SIG-M5 treated with dmso at 0.1 percent for 504 hours (cell line): ENCODE measurements at regions not wholly inside any gene's neighbourhood (a gene's known extent, or its start where the extent isn't known, plus 50 kb on each side); places are given as distances from the start of the nearest gene placed in this dataset.

ENCODE experiments used
- DNase-seq: peaks from one replicate; lab custom pipeline; 2025; ENCODE audit not compliant: unreplicated experiment; lab: John Stamatoyannopoulos, UW

DNA sequence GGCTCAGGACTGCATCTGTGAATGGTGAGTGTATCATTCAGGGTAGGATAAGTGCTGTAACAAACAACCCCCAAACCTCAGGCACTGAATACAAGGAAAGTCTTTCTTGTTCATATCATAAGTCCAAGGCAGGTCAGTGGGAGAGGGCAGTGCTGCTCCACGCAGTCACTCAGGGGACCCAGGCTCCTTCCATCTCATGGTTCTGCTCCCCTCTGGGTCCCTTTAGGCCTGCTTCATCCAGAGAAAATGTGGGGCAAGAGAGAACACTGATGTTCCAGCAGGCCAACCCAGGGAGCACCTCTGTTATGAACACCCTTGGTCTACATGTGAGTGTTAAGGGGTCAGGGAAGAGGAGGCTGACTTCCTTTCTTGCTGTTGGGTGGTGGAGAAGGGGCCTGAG, 187.8 kb downstream of the CHST1 start:
- no peak for DNase-seq

DNA sequence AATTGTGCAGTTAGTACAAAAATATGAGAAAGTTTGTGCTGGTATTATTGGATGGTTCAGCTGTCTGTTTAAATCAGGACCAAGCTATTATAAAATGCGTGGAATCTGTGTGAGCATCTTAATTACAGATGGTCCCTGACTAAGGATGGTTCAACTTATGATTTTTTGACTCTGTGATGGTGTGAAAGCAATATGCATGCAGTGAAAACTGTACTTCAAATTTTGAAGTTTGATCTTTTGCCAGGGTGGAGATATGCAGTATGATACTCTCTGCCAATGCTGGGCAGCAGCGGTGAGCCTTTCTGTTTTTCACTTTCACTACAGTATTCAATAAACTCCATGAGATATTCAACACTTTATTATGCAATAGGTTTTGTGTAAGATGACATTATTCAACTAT, 189.3 kb downstream of the CHST1 start:
- no peak for DNase-seq

GRCh38 chr11:45475173-45475572, 189.0 kb upstream of the SYT13 start:
- no peak for DNase-seq

- DNase-seq: no peak
These were observed 187.3 kb upstream of the SYT13 start for GRCh38 chr11:45473341-45473895.

DNA sequence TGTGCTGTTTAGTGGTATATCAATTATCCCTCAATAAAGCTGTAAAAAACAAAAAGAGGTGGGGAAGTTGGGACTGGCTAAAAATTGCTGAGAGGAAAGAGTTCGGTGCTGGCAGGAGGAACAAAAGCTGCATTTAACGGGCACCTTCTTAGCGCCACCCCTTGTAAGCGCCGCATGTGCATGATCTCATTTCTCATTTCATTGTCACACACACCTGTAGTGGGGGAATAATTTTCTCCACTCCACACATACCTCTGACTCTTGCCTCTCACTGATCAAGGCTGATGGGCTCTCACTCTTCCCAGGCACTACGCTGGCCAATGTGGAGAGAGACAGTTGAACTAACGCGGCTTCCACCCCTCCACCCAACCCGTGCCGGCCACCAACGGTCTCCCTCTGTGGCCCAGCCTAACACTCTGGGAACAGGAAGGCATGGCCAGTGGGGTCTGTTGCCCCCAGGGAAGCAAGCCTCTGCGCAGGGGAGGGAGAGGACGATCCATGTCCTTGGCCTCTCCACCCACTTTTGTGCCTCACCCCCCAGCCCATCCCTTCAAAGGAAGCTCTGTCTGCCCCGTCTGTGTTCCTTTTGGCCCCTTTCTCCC, 186.7 kb upstream of the SYT13 start:
- no peak for DNase-seq

- no peak for DNase-seq
These were observed 185.1 kb upstream of the SYT13 start for GRCh38 chr11:45471266-45471665.

DNA sequence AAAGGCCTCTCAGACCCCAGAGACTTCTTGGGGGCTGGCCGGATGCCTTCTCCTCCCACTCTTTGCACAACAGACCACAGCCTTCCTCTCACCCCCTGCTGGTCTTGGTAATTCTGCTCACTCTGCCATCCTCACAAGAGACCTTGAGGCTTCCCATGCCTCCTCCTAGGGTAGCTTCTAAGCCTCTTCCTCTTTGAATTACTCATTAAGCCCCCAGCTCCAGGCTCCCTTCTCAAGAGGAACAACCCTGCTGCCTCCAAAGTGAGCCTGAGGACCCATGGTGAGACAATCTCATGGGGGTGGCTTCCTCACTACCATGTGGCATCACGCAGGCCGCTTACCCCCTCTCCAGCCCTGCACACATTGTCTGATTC, 184.6 kb upstream of the SYT13 start:
- no peak for DNase-seq

- no peak for DNase-seq
These were observed 184.1 kb upstream of the SYT13 start for GRCh38 chr11:45470151-45470793.

- no peak for DNase-seq
These were observed 182.2 kb upstream of the SYT13 start for GRCh38 chr11:45468267-45468856.

DNA sequence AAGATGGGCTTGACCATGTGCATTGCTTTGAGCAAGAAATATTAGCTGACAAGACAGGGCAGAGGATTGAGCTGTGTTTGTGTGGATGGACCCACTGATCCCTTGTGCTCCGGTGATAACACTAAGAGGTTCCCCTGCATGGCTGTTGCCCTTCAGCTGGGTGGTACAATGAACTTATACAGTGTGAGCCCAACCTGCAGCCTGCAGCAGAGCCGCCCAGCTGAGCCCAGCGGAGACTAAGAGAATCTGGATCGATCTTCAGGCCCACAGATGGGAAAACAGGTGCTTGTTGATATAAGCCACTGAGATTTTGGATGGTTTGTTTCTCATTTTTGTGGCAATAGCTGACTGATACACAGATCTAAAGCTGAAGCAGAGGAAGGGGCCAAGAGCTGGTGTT, 177.4 kb upstream of the SYT13 start:
- no peak for DNase-seq

DNA sequence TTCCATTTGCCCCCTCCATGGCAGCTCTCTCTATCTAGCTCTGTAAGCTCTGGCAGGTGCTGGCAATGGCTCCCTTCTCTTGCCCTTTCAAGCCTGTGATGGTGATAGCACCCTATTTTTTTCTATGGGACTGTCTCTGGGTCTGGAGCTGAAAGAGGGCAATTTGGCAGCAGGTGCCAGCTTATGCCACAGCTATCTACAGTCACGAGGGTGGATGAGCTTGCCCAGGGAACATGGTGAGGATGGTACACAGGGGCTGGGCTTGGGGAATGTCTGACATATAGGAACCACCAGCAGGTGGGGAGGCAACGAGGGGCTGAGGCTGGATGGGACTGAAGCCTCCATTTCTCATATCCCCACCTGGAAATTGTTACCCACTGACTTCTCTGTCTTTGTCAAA, 175.4 kb upstream of the SYT13 start:
- no peak for DNase-seq

- DNase-seq: no peak
These were observed 173.3 kb upstream of the SYT13 start for GRCh38 chr11:45459491-45459890.

DNA sequence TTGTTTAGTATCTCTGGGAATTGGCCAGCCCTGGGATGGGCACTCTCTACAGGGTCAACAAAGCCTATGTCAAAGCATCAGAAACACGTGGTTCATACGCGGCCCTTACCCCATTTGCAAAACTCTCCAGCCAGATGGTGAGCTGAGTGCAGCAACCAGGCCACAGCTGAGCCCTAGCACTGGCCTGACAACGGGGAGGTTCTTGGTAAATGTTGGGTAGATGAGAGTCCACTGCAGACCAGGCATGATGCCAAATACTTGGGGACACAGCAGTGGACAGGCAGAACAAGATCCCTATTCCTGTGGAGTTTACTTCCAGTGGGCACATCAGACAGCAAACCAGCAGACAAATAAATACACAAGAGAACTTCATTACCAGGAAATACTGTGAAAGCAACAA, 172.1 kb upstream of the SYT13 start:
- DNase-seq: no peak

GRCh38 chr11:45457649-45458048, 171.5 kb upstream of the SYT13 start:
- peak; percentile 75 for DNase-seq

DNA sequence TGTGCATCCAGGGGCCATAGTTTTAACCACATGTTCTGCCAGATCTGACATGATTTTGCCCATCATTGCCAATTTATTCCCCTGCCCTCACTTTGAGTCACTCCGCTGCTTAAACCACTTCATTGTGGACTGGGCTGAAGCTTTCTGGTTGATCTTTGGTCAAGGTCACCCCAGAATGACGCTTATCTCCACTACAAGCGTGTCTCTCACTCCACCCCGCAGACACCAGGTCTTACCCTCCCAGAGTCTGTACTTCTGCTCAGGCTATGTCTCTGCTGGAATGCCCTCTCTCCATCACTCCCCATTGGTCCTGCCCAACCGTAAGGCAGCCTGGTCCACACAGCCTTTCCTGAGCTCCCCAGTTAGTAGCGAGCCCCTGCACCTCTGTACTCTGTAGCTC, 170.5 kb upstream of the SYT13 start:
- no peak for DNase-seq

- DNase-seq: no peak
These were observed 169.4 kb upstream of the SYT13 start for GRCh38 chr11:45455536-45455935.

DNA sequence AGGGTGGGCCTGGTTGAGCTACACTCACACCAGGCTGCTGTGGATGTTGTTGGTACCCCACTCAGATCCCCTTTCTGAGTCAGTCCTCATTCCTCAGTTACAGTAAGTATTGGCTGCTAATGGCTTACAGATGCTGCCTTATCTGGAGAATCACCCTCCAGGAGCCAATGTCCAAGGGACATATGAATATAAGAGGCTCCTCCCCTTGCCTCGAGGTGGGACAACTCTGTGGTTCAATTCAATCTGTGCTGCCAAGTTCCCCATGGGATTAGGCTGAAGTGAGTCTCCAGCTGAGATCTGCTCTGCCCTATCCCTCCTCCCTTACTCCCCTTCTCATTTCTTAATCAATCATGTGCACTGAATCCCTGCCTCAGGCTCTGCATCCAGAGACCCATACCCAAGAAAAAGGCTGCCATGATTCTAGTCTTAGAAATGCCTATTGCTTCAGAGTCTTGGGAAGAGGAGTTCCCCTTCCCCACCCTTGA, 168.8 kb upstream of the SYT13 start:
- DNase-seq: no peak

DNA sequence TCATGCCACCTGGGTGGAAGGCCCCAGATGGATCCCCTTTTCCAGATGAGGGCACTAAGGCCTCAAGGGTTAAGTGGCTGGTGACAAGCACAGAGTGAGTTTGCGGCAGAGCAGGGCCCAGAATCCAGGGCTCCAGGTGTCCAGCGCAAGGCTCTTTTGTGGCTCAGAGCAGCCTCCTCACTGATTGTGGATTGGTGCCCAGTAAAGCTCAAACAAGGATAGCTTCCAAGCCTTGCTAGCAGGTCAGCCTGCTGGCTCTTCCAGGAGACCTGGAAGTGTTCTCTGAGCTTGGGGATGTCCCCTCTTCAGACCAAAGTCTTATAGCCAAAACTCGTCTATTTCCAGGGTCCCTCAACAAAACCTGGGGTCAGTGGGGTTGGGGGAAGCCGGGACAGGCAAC, 167.6 kb upstream of the SYT13 start:
- DNase-seq: no peak

- DNase-seq: no peak
These were observed 165.8 kb upstream of the SYT13 start for GRCh38 chr11:45451766-45452440.

GRCh38 chr11:45450189-45450588, 164.0 kb upstream of the SYT13 start:
- DNase-seq: no peak

GRCh38 chr11:45449036-45449601, 163.0 kb upstream of the SYT13 start:
- DNase-seq: no peak

GRCh38 chr11:45448561-45448960, 162.4 kb upstream of the SYT13 start:
- DNase-seq: no peak
